ENCODE measurements at regions not wholly inside any gene's neighbourhood (a gene's known extent, or its start where the extent isn't known, plus 50 kb on each side); places are given as distances from the start of the nearest gene placed in this dataset.

- TF ChIP-seq CTCF (IDR thresholded peaks at IDR 0.05; ENCODE audit: poor library complexity, severe bottlenecking) (no peak), EZH2 (IDR thresholded peaks at IDR 0.05; ENCODE audit: borderline replicate concordance, insufficient read depth, low read length, poor library complexity, severe bottlenecking) (no peak), EP300 (conservative IDR thresholded peaks at IDR 0.05; ENCODE audit: poor library complexity, severe bottlenecking) (no peak), POLR2AphosphoS5 (IDR thresholded peaks at IDR 0.05) (no peak), TAF1 (IDR thresholded peaks at IDR 0.05; ENCODE audit: low read depth) (no peak), MXI1 (conservative IDR thresholded peaks at IDR 0.05; ENCODE audit: poor library complexity, severe bottlenecking) (no peak), REST (IDR thresholded peaks at IDR 0.05; ENCODE audit: borderline replicate concordance) (no peak)
These were observed 250.0 kb downstream of the PHLDA1 start for GRCh38 chr12:75781532-75782046.

All from neural cell (in vitro differentiated cells).